ENCODE measurements at regions not wholly inside any gene's neighbourhood (a gene's known extent, or its start where the extent isn't known, plus 50 kb on each side); places are given as distances from the start of the nearest gene placed in this dataset.

DNA sequence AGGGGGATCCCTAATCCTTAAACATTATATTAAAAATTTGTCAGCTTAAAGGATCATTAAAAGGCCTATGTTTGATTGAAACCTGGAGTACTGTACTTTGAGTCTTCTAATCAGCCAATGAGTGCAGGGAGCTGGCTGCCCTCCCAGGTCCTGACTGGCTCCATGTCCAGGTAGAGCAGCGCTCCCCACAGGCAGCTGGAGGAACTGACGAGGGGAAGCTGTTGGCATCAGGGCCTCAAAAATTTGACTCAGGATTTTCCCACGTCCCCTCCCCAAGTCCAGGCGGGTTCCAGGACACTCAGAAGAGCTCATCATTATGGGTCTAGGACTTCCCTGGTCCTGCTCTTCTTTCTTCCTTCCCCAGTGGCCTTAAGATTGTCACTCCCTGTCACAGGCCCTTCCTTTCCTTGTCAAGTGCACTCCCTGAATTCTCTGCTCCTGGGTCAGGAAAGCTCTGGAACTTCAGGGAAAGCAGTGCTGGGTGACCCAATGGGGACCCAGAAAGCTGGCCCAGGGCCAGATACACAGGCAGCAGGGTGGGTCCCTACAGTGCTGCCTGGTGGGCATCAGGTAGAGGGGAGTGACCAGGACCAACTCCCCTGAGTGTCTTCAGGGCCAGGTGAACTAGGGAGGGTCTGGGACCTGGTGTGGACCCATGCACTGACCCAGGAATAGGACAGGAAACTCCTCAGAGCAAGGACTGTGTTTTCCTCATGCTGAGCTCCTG is 65.5 kb downstream of the GGTLC2 start:
- intact Hi-C loops (cut with DNase I), result no loop called here
- no peak overlapping the region for H3K4me3 ChIP-seq
- H3K36me3 ChIP-seq, result no peaks in the 10 kb centered on the region
- H3K4me1 ChIP-seq, result no peaks in the 10 kb centered on the region
- no peak overlapping the region for H3K27ac ChIP-seq
- no peaks in the 10 kb centered on the region for H3K9me3 ChIP-seq
- ATAC-seq (no peak), DNase-seq (no peak)
- H3K27me3 ChIP-seq (ENCODE audit: low read depth), result no peaks in the 10 kb centered on the region
- TF ChIP-seq, protein P1, sequence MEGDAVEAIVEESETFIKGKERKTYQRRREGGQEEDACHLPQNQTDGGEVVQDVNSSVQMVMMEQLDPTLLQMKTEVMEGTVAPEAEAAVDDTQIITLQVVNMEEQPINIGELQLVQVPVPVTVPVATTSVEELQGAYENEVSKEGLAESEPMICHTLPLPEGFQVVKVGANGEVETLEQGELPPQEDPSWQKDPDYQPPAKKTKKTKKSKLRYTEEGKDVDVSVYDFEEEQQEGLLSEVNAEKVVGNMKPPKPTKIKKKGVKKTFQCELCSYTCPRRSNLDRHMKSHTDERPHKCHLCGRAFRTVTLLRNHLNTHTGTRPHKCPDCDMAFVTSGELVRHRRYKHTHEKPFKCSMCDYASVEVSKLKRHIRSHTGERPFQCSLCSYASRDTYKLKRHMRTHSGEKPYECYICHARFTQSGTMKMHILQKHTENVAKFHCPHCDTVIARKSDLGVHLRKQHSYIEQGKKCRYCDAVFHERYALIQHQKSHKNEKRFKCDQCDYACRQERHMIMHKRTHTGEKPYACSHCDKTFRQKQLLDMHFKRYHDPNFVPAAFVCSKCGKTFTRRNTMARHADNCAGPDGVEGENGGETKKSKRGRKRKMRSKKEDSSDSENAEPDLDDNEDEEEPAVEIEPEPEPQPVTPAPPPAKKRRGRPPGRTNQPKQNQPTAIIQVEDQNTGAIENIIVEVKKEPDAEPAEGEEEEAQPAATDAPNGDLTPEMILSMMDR (IDR thresholded peaks at IDR 0.05), result peak; percentile 12

DNA sequence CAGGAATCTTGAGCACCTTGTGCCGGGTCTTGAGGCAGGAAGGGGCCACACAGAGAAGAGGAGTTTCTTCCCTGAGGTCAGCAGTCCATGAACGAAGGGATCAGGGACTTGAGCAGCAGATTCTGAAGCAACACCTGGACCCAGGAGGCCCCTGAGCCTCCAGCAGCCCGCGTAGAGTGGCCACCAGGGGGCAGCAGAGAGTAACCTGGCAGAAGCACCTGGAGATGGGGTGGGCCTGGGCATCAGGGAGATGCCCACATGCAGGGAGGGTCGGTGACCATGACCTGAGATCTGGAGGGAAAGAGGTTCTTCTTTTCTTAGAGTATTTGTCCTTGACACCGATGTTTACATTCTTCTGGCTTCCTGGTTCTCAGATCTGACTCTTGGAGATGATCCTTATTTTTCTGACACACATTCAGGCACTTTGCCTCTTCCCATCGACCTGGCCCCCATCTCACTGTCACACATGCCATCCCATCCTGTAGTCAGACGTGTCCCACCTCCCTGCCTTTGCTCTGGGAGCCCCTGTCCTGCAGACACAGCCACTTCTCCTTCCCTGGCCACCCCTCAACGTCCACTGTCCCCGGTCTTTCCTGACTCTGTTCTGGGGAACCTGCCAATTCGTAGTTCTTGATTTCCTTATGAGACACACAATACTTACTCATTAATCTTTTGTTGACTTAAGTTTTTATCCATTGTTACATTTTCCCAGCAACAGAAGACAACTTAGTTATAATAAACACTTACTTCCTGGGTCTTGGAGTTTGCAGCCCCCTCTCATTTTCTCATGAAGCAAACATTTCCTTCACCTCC is 66.5 kb downstream of the GGTLC2 start:
- H3K36me3 ChIP-seq, result no peaks in the 10 kb centered on the region
- ATAC-seq, result peak; percentile 74 to 77

DNA sequence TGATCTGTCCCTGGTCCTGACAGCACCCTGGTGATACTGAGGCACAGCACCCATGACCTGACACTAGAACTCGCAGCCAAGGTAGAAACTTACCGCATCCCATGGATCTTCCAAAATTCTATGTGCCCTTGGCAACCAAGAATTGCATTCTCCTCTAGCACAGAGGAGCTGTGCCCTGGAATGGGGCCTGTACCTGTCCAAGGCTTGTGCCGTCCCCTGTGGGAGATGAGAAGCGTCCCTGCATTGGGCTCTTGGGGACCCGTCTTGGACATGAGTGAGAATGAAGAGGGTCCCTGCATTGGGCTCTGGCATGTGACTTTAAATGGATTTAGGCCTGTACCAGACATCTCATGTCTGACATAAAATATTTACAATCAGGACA is 67.1 kb downstream of the GGTLC2 start:
- ATAC-seq, result no peak
- intact Hi-C loops (cut with DNase I), result no loop called here
- no peak for DNase-seq
- no peaks in the 10 kb centered on the region for H3K27me3 ChIP-seq (ENCODE audit: low read depth)
- H3K4me3 ChIP-seq, result no peak overlapping the region
- H3K9me3 ChIP-seq, result no peaks in the 10 kb centered on the region
- H3K36me3 ChIP-seq, result no peaks in the 10 kb centered on the region
- no peaks in the 10 kb centered on the region for H3K4me1 ChIP-seq
- no peak overlapping the region for H3K27ac ChIP-seq
- TF ChIP-seq, protein P1 (IDR thresholded peaks at IDR 0.05), result no peak

More for the DNA sequence above, 66.5 kb downstream of the GGTLC2 start:
- no peaks in the 10 kb centered on the region for H3K27me3 ChIP-seq (ENCODE audit: low read depth)
- TF ChIP-seq, protein P1 (IDR thresholded peaks at IDR 0.05), result peak; percentile 98
- intact Hi-C loops (cut with DNase I), result no loop called here
- no peaks in the 10 kb centered on the region for H3K4me1 ChIP-seq
- H3K4me3 ChIP-seq, result no peak overlapping the region
- no peak overlapping the region for H3K27ac ChIP-seq
- peak; percentile 76 for DNase-seq
- H3K9me3 ChIP-seq, result no peaks in the 10 kb centered on the region

DNA sequence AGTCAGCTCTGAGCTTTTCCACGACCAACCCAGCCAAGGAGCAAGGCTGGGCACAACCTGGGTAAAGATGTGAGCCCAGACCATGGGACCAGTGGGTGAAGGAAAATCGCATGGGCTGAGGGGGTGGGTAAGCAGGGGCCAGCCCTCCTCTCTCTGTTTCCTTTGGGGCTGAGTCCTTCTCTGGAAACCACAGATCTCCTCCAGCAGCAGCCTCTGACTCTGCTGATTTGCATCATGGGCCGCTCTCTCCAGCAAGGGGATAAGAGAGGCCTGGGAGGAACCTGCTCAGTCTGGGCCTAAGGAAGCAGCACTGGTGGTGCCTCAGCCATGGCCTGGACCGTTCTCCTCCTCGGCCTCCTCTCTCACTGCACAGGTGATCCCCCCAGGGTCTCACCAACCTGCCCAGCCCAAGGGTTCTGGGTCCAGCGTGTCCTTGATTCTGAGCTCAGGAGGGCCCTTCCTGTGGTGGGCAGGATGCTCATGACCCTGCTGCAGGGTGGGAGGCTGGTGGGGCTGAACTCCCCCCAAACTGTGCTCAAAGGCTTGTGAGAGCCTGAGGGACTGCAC is 67.8 kb downstream of the GGTLC2 start:
- Histone ChIP-seq H3K4me3 (no peak overlapping the region), H3K27ac (no peak overlapping the region), H3K9me3 (no peaks in the 10 kb centered on the region), H3K27me3 (ENCODE audit: low read depth) (no peaks in the 10 kb centered on the region), H3K36me3 (no peaks in the 10 kb centered on the region), H3K4me1 (no peaks in the 10 kb centered on the region)
- no peak for ATAC-seq
- TF ChIP-seq, protein P1 (IDR thresholded peaks at IDR 0.05), result no peak
- intact Hi-C loops (cut with DNase I), result no loop called here
- DNase-seq, result no peak

DNA sequence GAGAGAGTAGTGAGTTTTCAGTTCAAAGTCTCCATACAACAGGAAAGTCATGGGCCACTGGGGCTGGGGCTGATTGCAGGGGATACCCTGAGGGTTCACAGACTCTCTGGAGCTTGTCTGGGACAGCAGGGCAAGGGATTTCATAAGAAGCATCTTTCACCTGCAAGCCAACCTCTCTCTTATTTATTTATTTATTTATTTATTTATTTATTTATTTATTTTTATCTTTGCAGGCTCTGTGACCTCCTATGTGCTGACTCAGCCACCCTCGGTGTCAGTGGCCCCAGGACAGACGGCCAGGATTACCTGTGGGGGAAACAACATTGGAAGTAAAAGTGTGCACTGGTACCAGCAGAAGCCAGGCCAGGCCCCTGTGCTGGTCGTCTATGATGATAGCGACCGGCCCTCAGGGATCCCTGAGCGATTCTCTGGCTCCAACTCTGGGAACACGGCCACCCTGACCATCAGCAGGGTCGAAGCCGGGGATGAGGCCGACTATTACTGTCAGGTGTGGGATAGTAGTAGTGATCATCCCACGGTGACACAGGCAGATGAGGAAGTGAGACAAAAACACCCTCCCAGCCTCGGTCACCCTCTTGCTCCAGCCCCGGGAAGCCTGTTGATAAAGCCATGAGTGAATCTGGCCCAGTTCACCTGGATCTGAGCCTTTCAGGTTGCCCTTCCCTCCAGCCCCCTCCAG is 68.4 kb downstream of the GGTLC2 start:
- H3K4me3 ChIP-seq, result no peak overlapping the region
- intact Hi-C loops (cut with DNase I), result no loop called here
- TF ChIP-seq, protein P1 (IDR thresholded peaks at IDR 0.05), result no peak

More for the DNA sequence above, 68.4 kb downstream of the GGTLC2 start:
- no peaks in the 10 kb centered on the region for H3K4me1 ChIP-seq
- no peaks in the 10 kb centered on the region for H3K27me3 ChIP-seq (ENCODE audit: low read depth)
- no peaks in the 10 kb centered on the region for H3K36me3 ChIP-seq
- no peak overlapping the region for H3K27ac ChIP-seq
- DNase-seq, result no peak
- ATAC-seq, result no peak
- no peaks in the 10 kb centered on the region for H3K9me3 ChIP-seq
